Stimulated activated CD4-positive, alpha-beta T cell treated with anti-CD3 and anti-CD28 coated beads, Interleukin-4, amount 100 ng/mL, for 24 hours (primary cell): ENCODE measurements at regions not wholly inside any gene's neighbourhood (a gene's known extent, or its start where the extent isn't known, plus 50 kb on each side); places are given as distances from the start of the nearest gene placed in this dataset.

Source experiments
- DNase-seq: peaks from one replicate; pipeline ENCODE4 v3.0.0-alpha.2; 2020

DNA sequence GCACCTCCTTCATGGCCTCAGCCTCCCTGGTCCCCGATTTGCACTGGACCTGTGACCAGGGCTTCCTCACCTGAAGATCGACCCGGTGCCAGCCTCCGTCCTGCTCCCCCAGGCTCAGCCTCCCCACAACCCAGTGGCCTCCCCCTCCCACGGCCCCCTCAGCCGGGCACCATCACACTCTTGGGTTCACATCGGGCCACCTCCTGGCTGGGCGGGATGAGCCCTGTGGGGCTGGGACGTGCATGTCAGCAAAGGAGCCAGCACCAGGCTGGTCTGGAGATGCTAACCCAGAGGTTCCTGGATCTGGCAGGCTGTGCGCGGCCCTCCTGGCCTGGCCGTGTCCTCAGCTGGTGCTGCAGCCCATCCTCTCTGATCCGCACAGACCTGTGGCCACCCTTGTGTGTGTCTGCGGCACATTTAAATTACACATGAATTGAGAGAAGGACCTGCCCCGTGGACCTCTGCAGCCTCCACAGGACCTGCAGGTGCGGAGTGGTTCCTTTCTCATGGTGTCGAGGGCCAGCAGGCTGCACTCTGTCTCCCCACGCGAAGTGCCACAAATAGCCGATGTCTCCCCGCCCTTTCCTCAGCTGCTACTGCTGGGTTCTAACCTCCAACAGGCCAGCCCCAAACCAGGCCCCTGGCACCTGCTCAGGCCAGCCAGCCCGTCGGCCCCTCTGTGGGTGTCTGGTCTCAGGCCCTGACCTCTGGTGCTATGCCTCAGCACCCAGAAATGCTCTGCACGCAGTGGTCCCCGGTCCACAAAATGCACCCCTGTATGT lies 237.5 kb downstream of the ERMARD start:
- no peak for DNase-seq

DNA sequence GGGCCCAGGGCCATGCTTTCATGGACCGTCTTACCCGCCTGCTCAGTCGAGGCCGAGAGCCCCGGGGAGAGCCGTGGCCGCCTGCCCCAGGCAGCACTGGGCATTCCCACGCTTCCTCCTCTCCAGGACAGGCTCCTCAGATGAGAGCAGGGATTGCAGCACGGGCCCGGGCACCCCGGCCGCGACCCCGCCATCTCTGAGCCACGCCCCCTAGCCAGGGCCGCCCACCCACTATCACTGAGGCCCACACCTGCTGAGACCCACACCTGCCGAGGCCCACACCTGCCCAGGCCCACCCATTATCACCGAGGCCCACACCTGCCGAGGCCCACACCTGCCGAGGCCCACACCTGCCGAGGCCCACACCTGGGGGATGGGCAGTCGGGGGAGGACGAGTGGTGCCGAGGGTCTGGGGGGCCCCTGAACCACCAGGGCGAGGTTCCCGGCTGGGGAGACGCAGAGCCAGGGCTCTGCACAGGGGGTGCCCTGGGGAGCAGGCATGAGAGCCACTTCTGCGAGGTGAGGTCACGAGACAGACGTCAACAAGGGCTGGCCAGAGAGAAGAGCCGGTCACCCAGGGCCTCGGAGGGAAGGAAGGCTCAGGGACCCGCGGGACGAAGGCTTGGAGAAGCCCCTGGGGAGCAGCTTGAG lies 235.6 kb downstream of the ERMARD start:
- DNase-seq: no peak

DNA sequence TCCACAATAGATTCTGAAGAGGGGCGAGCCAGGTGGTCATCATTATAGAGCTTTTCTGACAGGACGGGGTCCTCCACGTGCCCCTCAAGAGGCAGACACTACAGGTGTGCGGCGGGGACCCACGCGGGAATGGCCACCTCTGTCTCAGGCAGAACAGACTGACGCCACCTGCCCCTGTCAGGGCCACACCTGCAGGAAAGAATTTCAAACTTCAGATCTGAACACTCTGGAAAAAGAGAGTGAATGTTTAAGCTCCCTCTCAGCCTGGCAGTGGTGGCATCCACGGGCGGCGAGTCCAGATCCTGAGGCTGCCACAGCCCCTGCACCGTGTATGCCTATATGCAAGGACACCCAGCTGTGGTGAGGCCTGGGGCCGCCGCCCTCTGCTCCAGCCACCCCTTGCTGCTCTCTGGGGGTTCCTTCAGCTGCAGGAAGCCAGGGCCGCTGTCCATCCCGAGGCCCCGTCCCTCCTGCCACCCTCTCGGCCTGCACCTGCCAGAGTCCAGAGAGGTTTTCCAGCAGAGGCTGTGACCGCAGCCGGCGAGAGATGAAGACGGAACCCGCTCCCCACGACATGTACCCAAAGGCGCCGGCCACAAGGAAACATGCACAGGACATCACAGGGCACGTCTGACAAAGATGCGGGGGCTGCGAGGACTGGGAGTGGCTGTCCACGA lies 234.9 kb downstream of the ERMARD start:
- no peak for DNase-seq

DNA sequence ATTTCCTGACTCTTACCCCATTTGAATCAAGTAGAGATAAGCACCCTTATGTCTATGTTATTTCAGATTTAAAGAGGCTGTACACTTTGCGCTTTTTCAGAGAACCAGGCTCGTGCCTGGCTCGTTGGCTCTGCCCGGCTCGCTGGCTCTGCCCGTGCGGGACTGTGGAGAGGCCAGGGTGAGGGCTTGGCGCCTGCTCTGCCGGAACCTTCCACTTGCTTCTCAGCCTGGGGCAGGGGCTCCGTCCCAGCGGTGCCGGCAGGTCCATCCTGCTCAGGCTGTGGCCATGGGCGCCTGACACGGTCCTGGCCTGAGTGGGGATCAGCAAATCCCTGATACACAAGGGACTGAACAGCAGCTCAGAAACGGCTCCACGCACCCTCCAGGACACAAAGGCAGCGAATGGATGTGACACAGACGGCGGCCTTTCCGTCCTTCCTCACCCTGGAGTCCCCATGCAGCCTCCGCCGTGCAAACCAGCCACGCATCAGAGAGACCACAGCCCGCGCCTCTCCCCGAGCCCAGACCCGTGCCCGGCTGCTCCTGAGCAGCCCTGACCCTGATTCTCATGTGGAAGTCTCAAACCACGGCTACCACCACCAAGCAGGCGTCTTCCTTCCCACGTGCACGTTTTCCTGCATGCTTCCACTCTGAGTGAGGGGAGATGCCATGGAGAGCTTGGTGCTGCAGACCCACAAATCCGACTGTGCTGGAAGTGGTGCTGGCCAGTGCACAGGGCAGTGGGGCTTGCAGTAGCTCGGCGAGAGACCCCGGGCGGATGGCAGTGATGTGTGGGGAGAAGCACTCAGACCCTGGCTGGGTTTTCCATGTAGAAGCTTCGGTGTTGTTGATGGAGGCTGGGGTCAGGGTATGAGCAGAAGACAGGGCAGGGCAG lies 233.9 kb downstream of the ERMARD start:
- no peak for DNase-seq

DNA sequence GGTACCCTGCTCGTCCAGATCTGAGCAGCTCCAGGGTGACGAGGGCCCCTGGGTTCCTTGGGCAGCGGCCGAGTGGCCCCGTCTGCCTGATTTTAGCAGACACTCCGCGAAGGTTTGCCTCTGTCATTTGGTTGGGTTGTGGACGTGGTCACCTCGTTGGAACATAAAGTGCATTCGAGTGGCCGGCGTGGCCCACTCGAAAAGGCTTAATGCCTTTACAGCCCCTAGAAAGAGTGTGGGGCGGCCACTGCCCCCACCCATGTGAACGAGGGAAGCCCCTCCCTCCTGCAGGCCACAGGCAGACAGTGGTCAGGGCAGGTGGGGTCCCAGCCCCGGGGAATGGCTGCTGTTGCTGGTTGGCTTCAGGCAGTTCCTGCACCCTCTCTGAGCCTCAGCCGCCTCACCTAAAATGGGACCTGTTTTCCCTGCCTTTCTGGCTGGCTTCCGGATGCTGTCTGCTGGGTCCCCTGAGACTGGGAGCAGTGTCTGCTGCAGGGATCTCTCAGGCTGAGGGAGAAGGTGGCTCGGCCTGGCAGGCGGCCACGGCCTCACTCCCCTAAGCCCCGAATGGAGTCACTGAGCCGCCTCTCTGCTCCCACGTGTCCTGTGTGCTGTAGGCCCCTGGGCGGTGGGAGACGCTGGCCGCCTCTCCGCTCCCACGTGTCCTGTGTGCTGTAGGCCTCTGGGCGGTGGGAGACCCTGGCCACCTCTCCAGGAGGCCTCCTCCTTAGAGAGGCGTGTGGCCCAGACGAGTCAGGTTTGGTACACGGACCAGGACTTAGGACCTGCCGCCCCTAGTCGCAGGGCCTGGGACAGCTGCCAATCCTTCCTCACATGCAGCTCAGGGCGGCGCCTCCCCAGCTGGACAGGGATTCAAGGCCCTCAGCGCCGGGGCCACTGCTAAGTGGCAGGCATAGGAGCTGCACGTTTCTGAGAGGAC lies 233.0 kb downstream of the ERMARD start:
- DNase-seq: no peak

DNA sequence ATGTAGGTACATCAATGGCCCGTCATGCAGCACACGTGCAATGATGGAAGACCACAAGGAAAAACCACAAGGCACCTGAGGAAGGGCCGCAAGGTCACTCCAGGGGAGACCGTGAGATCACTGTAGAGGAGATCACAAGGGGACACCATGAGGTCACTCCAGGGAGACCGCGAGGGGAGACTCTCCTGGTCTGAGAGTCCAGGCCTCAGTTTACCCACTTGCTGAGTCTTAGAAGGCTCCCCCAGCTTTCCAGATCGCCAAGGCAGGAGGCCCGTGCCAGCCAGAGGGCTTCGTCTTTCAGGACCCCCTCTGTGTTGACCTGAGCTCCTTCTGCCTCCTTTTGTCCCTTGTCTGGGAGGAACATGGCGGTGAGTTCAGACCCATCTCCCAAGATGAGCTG lies 232.2 kb downstream of the ERMARD start:
- no peak for DNase-seq

DNA sequence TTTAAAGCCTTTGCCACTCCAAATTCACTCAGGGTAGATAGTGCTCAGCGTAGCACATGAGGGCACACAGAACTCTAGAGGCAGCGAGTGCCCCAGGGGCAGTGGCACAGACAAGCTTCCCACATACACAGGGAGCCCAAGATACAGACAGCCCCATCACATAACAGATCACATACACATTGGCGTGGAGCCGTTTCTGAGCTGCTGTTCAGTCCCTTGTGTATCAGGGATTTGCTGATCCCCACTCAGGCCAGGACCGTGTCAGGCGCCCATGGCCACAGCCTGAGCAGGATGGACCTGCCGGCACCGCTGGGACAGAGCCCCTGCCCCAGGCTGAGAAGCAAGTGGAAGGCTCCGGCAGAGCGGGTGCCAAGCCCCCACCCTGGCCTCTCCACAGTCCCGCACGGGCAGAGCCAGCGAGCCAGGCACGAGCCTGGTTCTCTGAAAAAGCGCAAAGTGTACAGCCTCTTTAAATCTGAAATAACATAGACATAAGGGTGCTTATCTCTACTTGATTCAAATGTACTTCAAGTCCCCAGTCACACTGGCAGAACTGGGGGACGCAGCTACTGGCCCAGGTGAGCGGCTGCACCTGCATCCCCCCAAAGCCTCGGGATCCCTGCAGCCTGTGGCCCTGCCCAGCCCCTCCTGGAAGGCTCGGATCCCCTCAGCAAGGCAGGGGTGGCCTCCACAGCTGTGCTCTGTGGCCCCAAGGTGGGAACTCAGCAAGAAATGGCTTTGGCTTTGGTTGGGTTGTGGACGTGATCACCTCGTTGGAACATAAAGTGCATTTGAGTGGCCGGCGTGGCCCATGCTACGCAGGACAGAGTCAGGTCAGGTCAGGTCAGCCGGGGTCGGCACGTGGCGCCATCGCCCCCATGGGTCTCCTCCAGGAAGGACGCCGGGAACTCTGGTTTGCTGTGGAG lies 231.3 kb downstream of the ERMARD start:
- DNase-seq: no peak

DNA sequence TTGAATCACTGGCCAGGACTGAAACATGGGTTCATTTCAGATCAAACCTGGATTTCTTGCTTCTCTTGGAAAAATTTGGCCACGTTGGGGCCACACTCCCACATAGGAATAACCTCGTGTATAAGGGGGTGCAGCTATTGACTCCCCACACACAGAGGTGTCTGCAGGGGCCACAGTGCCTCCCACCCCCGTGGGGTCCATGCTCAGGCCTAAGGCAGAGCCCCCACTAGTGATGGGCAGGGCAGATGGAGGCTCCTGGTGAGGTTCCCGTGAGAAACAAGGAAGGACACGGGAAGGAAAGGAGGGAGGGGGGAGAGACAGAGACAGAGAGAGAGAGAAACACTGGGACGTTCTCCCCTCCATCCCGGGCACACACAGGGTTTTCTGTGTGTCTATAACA lies 230.5 kb downstream of the ERMARD start:
- no peak for DNase-seq

DNA sequence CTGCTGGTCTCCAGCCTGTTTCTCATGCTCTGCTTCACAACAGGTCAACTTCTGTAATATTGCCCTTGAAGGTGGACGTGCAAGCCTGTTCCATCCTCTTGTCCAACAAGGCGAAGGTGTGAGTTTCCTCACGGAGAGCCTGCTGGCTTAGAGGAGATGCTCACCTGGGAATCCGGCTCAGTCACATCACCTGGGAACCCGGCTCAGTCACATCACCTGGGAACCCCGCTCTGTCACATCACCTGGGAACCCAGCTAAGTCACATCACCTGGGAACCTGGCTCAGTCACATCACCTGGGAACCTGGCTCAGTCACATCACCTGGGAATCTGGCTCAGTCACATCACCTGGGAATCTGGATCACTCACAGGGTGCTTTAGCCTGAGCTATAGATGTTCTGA lies 230.1 kb downstream of the ERMARD start:
- DNase-seq: no peak

DNA sequence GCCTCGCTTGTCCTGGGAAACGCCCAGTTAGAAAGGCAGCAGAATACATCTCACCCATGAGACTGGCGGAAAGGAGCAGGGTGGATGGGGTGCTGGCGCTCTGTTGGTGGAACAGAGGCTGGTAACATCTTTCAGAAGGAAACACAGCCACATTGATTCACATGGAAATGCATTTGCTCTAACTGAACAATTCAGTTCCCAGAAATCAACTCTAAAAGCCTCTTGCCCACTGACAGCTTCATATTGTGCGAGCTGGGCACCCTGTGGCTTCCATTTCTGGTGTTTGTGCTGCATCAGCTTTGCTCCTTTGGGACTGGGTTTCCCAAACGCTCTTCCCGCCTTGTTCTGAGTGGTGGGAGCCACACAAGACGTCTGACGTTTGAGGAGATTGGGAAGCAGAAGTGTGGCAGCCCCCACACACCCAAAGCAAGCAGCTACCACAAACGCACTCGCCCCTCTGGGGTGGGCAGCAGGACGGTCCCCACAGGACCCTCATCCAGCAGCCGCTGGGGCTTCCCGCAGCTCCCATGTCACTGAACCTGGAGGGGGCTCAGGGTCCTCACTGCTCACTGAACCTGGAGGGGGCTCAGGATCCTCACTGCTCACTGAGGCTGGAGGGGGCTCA lies 229.5 kb downstream of the ERMARD start:
- DNase-seq: no peak

DNA sequence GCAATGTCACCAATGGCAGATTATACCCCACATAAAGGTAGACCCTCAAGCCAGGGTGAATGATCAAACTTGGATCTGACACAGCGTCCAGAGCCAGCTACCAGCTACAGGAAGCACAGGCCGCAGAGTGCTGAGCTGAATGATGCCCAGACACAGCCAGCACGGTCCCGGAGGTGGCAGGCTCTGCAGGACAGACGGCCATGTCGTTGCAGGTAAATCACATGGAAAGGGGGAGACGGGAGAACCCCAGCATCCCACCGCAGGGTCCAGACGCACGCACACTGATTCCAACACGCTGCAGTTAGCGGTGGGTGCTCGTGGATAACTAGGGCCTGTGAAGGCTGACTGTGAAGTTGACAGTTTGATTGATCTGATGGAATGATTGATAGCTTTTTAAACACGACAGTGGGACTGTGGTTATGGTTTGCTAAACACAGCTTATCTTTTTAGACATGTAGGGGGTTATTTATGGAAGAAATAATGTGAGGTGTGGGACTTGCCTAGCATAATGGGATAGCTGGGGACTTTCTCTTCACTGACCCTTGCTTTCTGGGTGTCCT lies 228.5 kb downstream of the ERMARD start:
- DNase-seq: no peak

DNA sequence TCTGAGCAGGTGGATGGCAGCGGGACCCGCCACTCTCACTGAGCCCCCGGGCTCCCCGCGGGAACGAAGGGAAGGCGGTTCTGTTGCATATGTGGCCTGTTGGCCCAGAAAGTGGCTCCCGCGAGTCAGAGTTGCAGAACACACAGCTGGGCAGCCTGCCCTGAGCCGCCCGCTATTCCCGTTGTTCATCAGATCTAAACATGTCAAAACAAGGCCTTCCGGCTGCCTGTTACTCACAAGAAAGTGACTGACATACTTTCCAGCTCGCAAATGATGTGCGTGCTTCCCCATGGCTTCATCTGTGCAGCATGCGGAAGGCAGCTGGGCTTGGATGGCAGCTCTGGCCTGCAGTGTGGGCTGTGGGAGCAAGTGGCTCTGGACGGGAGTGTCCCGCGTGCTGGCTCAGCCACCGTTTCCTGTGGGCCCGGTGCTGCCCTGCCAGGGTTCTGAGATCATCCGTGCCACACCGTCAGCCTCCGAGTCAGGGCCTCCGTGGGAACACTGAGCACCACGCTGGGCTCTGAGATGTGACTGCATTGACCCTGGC lies 227.3 kb downstream of the ERMARD start:
- no peak for DNase-seq

DNA sequence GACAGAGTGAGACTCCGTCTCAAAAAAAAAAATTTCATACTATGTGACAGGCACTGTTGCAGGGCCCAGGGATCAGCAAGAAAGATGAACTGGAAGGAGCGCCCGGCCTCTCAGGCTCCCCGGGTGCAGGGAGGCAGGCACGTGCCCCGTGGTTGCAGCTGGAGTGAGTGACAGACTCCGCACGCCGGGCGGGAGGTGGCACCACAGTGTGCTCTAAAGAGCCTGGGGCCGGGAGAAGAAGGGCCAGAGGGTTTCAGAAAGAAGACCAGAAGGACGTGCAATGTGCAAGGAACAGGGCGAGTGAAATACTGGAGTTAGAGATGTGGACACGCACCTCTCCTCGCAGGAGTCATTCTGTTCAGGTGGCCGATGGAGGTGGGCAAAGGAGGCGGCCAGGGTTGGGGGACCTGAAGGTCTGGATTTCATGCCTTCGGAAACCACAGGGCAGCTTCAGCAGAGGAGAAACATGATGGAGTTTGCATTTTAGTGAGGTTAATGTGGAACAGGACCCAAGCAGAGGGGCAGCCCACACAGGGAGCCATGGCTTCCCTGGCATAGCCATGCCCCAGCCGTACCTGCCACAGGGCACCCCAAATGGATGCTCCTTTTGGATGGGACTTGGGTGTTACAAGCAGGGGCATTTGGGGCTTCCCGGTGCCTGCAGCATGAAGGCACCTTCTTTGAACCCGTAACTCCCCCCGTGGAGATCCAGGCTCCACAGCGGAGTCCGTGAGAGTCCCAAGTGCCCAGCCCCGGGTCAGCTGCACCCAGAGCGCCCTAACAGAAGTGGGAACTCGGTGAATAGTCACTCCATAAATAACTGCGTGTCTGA lies 226.2 kb downstream of the ERMARD start:
- DNase-seq: no peak

DNA sequence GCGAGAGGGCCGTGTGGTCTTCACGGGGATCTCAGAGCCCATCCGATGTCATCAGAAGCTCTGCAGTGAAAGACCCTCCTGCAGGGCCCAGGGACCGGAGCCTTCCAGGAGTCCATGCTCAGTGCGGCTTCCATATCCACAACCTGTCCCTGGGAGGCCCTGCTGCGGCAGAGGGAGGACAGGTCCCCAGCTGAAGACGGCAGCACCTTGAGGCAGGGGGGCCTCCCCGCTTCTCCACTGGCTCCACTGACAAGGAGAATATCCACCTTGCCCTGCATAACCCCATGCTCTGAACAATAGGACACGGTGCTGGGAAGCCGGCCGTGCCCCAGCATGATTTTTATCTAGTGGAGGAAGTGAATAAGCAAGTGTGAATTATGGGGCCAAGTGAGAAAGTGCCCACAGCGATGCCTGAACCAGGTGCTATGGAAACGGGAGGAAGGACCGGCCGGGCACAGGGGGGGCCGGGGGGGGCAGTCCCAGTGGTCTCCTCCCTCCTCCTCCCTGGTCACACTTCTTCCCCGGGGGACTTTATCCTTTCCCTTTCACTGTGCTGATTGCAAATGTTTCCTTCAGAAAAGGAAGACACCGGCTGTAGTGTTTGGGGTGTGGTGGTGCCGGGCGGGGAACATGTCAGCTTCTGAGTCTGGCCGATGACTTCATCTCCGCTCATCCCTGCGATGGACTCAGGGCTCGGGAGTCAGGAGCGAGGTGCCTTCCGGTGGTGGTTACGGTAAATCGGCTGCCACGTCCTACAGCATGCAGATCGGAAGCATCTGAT lies 225.1 kb downstream of the ERMARD start:
- DNase-seq: no peak

DNA sequence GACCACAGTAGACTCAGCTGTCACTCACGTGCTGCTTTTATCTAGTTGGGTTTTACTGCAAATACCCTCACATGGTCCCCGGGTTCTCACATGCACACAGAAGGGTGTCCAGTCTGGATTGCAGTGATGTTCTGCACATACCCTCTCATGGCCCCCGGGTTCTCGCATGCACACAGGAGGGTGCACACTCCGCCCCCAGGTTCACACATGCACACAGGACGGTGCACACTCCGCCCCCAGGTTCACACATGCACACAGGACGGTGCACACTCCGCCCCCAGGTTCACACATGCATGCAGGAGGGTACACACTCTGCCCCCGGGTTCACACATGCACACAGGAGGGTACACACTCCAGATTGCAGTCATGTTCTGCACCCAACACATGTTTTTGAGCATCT lies 224.3 kb downstream of the ERMARD start:
- DNase-seq: no peak

DNA sequence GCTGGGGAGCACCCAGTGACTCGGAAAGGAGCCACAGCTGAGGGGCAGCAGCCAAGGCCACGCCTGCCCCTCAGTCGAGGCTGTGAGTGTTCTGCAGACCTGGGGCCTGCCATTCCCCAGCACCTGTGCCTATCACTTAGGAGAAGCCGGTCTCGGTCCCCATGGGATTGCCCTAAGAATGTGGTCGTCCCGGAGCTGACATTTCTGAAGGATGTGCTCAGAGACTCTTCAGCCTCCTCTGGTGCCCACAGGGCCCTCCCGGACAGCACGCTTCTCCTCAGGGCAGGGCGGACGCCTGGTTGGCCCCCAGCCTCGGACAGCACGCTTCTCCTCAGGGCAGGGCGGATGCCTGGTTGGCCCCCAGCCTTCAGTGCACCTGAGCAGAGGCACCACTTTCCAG lies 223.9 kb downstream of the ERMARD start:
- no peak for DNase-seq

DNA sequence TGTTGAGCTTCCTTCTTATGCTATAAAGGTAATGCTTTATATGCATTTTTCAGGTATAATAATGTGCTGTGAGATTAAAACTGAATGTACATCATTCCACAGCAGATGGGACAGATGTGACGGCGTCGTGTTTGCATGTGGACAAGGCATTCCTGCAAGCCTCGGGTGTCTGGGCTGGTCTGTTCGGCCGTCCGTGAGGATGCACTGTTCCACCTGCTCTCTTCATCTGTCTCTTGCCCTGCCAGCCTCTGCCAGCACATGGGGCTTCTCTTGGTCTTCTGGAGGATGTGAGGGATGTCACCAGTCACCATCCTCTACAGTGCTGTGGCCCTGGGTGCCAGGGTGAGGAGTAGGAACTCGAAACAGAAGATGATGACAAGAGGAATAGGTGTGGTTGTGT lies 223.2 kb downstream of the ERMARD start:
- DNase-seq: no peak
